ENCODE measurements at regions not wholly inside any gene's neighbourhood (a gene's known extent, or its start where the extent isn't known, plus 50 kb on each side); places are given as distances from the start of the nearest gene placed in this dataset.

DNA sequence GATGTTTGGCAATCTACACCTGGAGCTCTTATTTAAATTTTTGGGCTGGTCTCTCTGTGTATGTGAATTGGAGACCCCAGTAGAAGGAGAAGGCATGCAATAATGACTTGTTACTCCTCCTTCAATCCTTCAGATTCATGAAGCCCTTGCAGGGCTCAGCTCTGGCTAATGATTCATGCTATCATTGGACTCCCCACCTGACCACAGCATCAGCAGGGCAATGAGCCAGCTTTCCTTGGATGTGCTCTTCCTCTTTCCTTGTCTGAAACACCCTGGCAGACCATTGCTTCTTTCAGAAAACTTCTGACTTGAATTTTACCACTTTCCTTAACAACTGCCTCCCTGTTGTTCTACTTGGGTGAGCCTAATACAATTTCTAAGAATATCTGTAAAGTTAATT lies 1019.2 kb downstream of the AACS start:
- H2AFZ ChIP-seq (ENCODE audit: low read length), result no peak overlapping the region
- H3K9me2 ChIP-seq (ENCODE audit: low read depth, low read length), result no peaks in the 10 kb centered on the region
- no peak overlapping the region for H3K4me2 ChIP-seq (ENCODE audit: low read length)
- no peak overlapping the region for H3K4me3 ChIP-seq (ENCODE audit: low read depth, low read length, poor library complexity, severe bottlenecking)
- H3F3A ChIP-seq (ENCODE audit: insufficient read depth, low read length), result no peaks in the 10 kb centered on the region
- no peaks in the 10 kb centered on the region for H3K27me3 ChIP-seq (ENCODE audit: insufficient read depth, low read length)
- H3K4me1 ChIP-seq (ENCODE audit: insufficient read depth, low read length, severe bottlenecking), result no peaks in the 10 kb centered on the region
- no peaks in the 10 kb centered on the region for H4K20me1 ChIP-seq (ENCODE audit: insufficient read depth, low read length)
- H3K9me3 ChIP-seq (ENCODE audit: low read length), result no peaks in the 10 kb centered on the region
- TF ChIP-seq, protein P1, sequence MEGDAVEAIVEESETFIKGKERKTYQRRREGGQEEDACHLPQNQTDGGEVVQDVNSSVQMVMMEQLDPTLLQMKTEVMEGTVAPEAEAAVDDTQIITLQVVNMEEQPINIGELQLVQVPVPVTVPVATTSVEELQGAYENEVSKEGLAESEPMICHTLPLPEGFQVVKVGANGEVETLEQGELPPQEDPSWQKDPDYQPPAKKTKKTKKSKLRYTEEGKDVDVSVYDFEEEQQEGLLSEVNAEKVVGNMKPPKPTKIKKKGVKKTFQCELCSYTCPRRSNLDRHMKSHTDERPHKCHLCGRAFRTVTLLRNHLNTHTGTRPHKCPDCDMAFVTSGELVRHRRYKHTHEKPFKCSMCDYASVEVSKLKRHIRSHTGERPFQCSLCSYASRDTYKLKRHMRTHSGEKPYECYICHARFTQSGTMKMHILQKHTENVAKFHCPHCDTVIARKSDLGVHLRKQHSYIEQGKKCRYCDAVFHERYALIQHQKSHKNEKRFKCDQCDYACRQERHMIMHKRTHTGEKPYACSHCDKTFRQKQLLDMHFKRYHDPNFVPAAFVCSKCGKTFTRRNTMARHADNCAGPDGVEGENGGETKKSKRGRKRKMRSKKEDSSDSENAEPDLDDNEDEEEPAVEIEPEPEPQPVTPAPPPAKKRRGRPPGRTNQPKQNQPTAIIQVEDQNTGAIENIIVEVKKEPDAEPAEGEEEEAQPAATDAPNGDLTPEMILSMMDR (IDR thresholded peaks at IDR 0.05; ENCODE audit: low read length), result no peak
- TF ChIP-seq EZH2 (IDR thresholded peaks at IDR 0.05; ENCODE audit: borderline replicate concordance, low read length), result no peak
- no peaks in the 10 kb centered on the region for H3K79me2 ChIP-seq (ENCODE audit: insufficient read depth, low read length)
- H3K36me3 ChIP-seq (ENCODE audit: insufficient read depth, low read length), result no peaks in the 10 kb centered on the region
- no peak overlapping the region for H3K9ac ChIP-seq (ENCODE audit: low read length)
- H3K27ac ChIP-seq (ENCODE audit: low read depth, low read length, poor library complexity, severe bottlenecking), result no peak overlapping the region

DNA sequence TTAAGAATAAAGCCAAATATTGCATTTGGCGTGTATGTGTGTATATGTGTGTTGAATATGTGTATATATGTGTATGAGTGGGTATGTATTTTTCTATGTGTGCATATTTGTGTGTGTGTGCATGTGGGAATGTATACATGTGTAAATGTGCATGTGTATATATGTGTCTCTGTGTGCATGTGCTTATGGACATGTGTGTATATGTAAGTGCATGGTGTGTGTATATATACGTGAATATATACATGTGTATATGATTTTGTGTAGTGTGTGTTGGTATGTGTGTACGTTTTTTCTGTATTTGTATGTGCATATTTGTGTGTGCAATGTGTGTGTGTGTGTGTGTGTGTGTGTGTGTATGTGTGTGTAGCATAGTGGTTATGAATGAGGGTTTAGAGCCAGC lies 1021.0 kb downstream of the AACS start:
- Histone ChIP-seq H3K9me2 (ENCODE audit: low read depth, low read length) (no peaks in the 10 kb centered on the region), H4K20me1 (ENCODE audit: insufficient read depth, low read length) (no peaks in the 10 kb centered on the region), H3K4me1 (ENCODE audit: insufficient read depth, low read length, severe bottlenecking) (no peaks in the 10 kb centered on the region), H3K9me3 (ENCODE audit: low read length) (no peaks in the 10 kb centered on the region), H3K4me3 (ENCODE audit: low read depth, low read length, poor library complexity, severe bottlenecking) (no peak overlapping the region), H3K36me3 (ENCODE audit: insufficient read depth, low read length) (no peaks in the 10 kb centered on the region), H3K27me3 (ENCODE audit: insufficient read depth, low read length) (no peaks in the 10 kb centered on the region), H3K9ac (ENCODE audit: low read length) (no peak overlapping the region), H3K4me2 (ENCODE audit: low read length) (no peak overlapping the region), H3K27ac (ENCODE audit: low read depth, low read length, poor library complexity, severe bottlenecking) (no peak overlapping the region), H2AFZ (ENCODE audit: low read length) (no peak overlapping the region), H3K79me2 (ENCODE audit: insufficient read depth, low read length) (no peaks in the 10 kb centered on the region), H3F3A (ENCODE audit: insufficient read depth, low read length) (no peaks in the 10 kb centered on the region)
- TF ChIP-seq EZH2 (IDR thresholded peaks at IDR 0.05; ENCODE audit: borderline replicate concordance, low read length), result no peak
- TF ChIP-seq, protein P1 (IDR thresholded peaks at IDR 0.05; ENCODE audit: low read length), result no peak

DNA sequence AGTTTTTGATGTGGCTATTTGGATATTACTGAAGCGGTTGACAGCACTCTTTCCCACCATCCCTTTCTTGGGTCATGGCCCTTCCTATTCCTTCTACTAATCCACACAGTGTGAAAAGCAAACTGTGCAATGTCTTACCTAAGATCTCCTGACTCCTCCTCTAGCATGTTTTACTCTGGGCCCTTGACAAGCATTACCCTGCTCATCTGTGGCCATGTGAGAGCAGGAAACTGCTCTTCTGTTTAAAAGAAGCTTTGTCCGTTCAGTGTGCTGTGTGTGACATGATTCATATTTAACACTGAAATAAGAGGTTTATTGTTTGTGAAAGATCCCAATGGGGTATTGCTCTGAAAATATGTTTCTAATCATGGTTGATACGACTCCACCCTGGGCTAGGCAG lies 1022.5 kb downstream of the AACS start:
- no peaks in the 10 kb centered on the region for H4K20me1 ChIP-seq (ENCODE audit: insufficient read depth, low read length)
- no peak overlapping the region for H3K4me2 ChIP-seq (ENCODE audit: low read length)
- H3K4me1 ChIP-seq (ENCODE audit: insufficient read depth, low read length, severe bottlenecking), result no peaks in the 10 kb centered on the region
- no peaks in the 10 kb centered on the region for H3K79me2 ChIP-seq (ENCODE audit: insufficient read depth, low read length)
- no peaks in the 10 kb centered on the region for H3K27me3 ChIP-seq (ENCODE audit: insufficient read depth, low read length)
- no peaks in the 10 kb centered on the region for H3K9me3 ChIP-seq (ENCODE audit: low read length)
- H3K4me3 ChIP-seq (ENCODE audit: low read depth, low read length, poor library complexity, severe bottlenecking), result no peak overlapping the region
- H3K36me3 ChIP-seq (ENCODE audit: insufficient read depth, low read length), result no peaks in the 10 kb centered on the region
- TF ChIP-seq, protein P1 (IDR thresholded peaks at IDR 0.05; ENCODE audit: low read length), result no peak
- TF ChIP-seq EZH2 (IDR thresholded peaks at IDR 0.05; ENCODE audit: borderline replicate concordance, low read length), result no peak
- H3K27ac ChIP-seq (ENCODE audit: low read depth, low read length, poor library complexity, severe bottlenecking), result no peak overlapping the region
- no peak overlapping the region for H3K9ac ChIP-seq (ENCODE audit: low read length)
- no peaks in the 10 kb centered on the region for H3K9me2 ChIP-seq (ENCODE audit: low read depth, low read length)
- H2AFZ ChIP-seq (ENCODE audit: low read length), result no peak overlapping the region
- no peaks in the 10 kb centered on the region for H3F3A ChIP-seq (ENCODE audit: insufficient read depth, low read length)
